Stimulated activated CD4-positive, alpha-beta T cell treated with anti-CD3 and anti-CD28 coated beads, Interleukin-12 subunit alpha, Interleukin-12 subunit beta, amount 100 ng/mL, for 4 hours (primary cell): ENCODE measurements at regions not wholly inside any gene's neighbourhood (a gene's known extent, or its start where the extent isn't known, plus 50 kb on each side); places are given as distances from the start of the nearest gene placed in this dataset.
A peak's percentile ranks its signal among the peaks of the same experiment; 100 is the strongest.
"Not testable (repeated sequence)": the region's sequence is repeated elsewhere in the genome, so short reads cannot be mapped to it uniquely, and the experiment has no call there.

ENCODE experiments used
- DNase-seq: peaks from one replicate; pipeline ENCODE4 v3.0.0-alpha.2; 2020

GRCh38 chr1:10914056-10914455 is 98.4 kb upstream of the TARDBP start:
- DNase-seq = no peak

- no peak for DNase-seq
Measured at GRCh38 chr1:10915594-10915993, 96.9 kb upstream of the TARDBP start.

- no peak for DNase-seq
Measured at GRCh38 chr1:10916311-10916710, 96.1 kb upstream of the TARDBP start.

- DNase-seq = no peak
Measured at GRCh38 chr1:10916991-10917390, 95.5 kb upstream of the TARDBP start.

- DNase-seq = no peak
Measured at GRCh38 chr1:10917513-10918454, 94.7 kb upstream of the TARDBP start.

- no peak for DNase-seq
Measured at GRCh38 chr1:10918531-10918930, 93.9 kb upstream of the TARDBP start.

GRCh38 chr1:10920063-10920626 is 92.3 kb upstream of the TARDBP start:
- DNase-seq = no peak

GRCh38 chr1:10922315-10923060 is 90.0 kb upstream of the TARDBP start:
- not testable (repeated sequence) for DNase-seq

- no peak for DNase-seq
Measured at GRCh38 chr1:10924030-10924429, 88.4 kb upstream of the TARDBP start.

GRCh38 chr1:10928654-10929053 is 83.8 kb upstream of the TARDBP start:
- DNase-seq = no peak

- DNase-seq = no peak
Measured at GRCh38 chr1:10932088-10932487, 80.4 kb upstream of the TARDBP start.

GRCh38 chr1:10934150-10934818 is 78.2 kb upstream of the TARDBP start:
- no peak for DNase-seq

GRCh38 chr1:10935246-10935645 is 77.2 kb upstream of the TARDBP start:
- no peak for DNase-seq

- no peak for DNase-seq
Measured at GRCh38 chr1:10935724-10936123, 76.7 kb upstream of the TARDBP start.

- DNase-seq = no peak
Measured at GRCh38 chr1:10936998-10937901, 75.2 kb upstream of the TARDBP start.

- no peak for DNase-seq
Measured at GRCh38 chr1:10938741-10939417, 73.6 kb upstream of the TARDBP start.

- peak; percentile 53 for DNase-seq
Measured at GRCh38 chr1:10939654-10940450, 72.6 kb upstream of the TARDBP start.

- DNase-seq = no peak
Measured at GRCh38 chr1:10940451-10940804, 72.0 kb upstream of the TARDBP start.

GRCh38 chr1:10940838-10941237 is 71.6 kb upstream of the TARDBP start:
- DNase-seq = no peak

- peak; percentile 68 for DNase-seq
Measured at GRCh38 chr1:10941891-10942541, 70.4 kb upstream of the TARDBP start.
